ENCODE measurements at regions not wholly inside any gene's neighbourhood (a gene's known extent, or its start where the extent isn't known, plus 50 kb on each side); places are given as distances from the start of the nearest gene placed in this dataset.

GRCh38 chr2:62287899-62288880, 92.3 kb downstream of the B3GNT2 start:
- BruUV-seq (replicated peaks), result no TSS peak
- Mint-ChIP-seq H3K36me3 (ENCODE audit: insufficient read depth, unreplicated experiment) (no peaks in the 10 kb centered on the region), H3K27ac (ENCODE audit: low read depth, unreplicated experiment) (no peak overlapping the region), H3K4me1 (ENCODE audit: insufficient read depth, unreplicated experiment) (peaks cover 17% of the 10 kb centered on the region), H3K9me3 (ENCODE audit: unreplicated experiment) (peaks cover 18% of the 10 kb centered on the region), H3K27me3 (ENCODE audit: insufficient read depth, unreplicated experiment) (no peaks in the 10 kb centered on the region), H3K4me3 (ENCODE audit: unreplicated experiment) (no peak overlapping the region)
- peak; percentile 92 for DNase-seq (ENCODE audit: unreplicated experiment)
- CTCF ChIA-PET, result interaction anchor here (0.5 to 1.1 kb wide), 5 partner anchors 57 to 389 kb away, joined by 3 to 4 read pairs (median 3); no protein-coding TSS in a partner anchor
- intact Hi-C loops (cut with micrococcal nuclease), result loop anchor here (2.0 kb wide), 1 partner anchor 91 kb away; the partner anchor contains the start of gene B3GNT2
- POLR2A ChIA-PET, result interaction anchor here (0.6 to 1.1 kb wide), 3 partner anchors 31 to 296 kb away, joined by 3 read pairs; no protein-coding TSS in a partner anchor
- no peak for TF ChIP-seq CTCF (IDR thresholded peaks at IDR 0.05; ENCODE audit: unreplicated experiment)

GRCh38 chr2:62287282-62287681, 91.4 kb downstream of the B3GNT2 start:
- intact Hi-C loops (cut with micrococcal nuclease), result no loop called here
- no peak for DNase-seq (ENCODE audit: unreplicated experiment)
- H3K9me3 Mint-ChIP-seq (ENCODE audit: unreplicated experiment), result peaks cover 18% of the 10 kb centered on the region
- CTCF ChIA-PET, result interaction anchor here (0.6 kb wide), 3 partner anchors 60 to 388 kb away, joined by 3 read pairs; no protein-coding TSS in a partner anchor
- POLR2A ChIA-PET, result no interaction called here
- no TSS peak for BruUV-seq (replicated peaks)
- no peak overlapping the region for H3K4me3 Mint-ChIP-seq (ENCODE audit: unreplicated experiment)
- H3K27me3 Mint-ChIP-seq (ENCODE audit: insufficient read depth, unreplicated experiment), result no peaks in the 10 kb centered on the region
- H3K4me1 Mint-ChIP-seq (ENCODE audit: insufficient read depth, unreplicated experiment), result peaks cover 15% of the 10 kb centered on the region
- no peaks in the 10 kb centered on the region for H3K36me3 Mint-ChIP-seq (ENCODE audit: insufficient read depth, unreplicated experiment)
- no peak overlapping the region for H3K27ac Mint-ChIP-seq (ENCODE audit: low read depth, unreplicated experiment)
- no peak for TF ChIP-seq CTCF (IDR thresholded peaks at IDR 0.05; ENCODE audit: unreplicated experiment)

- H3K27ac Mint-ChIP-seq (ENCODE audit: low read depth, unreplicated experiment), result no peak overlapping the region
- no peak overlapping the region for H3K4me3 Mint-ChIP-seq (ENCODE audit: unreplicated experiment)
- no peaks in the 10 kb centered on the region for H3K27me3 Mint-ChIP-seq (ENCODE audit: insufficient read depth, unreplicated experiment)
- POLR2A ChIA-PET, result interaction anchor here (0.5 kb wide), 1 partner anchor 598 kb away, joined by 3 read pairs; no protein-coding TSS in a partner anchor
- BruUV-seq (replicated peaks), result no TSS peak
- H3K9me3 Mint-ChIP-seq (ENCODE audit: unreplicated experiment), result peaks cover 18% of the 10 kb centered on the region
- intact Hi-C loops (cut with micrococcal nuclease), result no loop called here
- no peak for TF ChIP-seq CTCF (IDR thresholded peaks at IDR 0.05; ENCODE audit: unreplicated experiment)
- no peaks in the 10 kb centered on the region for H3K36me3 Mint-ChIP-seq (ENCODE audit: insufficient read depth, unreplicated experiment)
- CTCF ChIA-PET, result no interaction called here
- no peak for DNase-seq (ENCODE audit: unreplicated experiment)
- H3K4me1 Mint-ChIP-seq (ENCODE audit: insufficient read depth, unreplicated experiment), result peaks cover 10% of the 10 kb centered on the region
Observed at GRCh38 chr2:62286089-62286785, 90.3 kb downstream of the B3GNT2 start.

GRCh38 chr2:62284980-62285379, 89.1 kb downstream of the B3GNT2 start:
- H3K9me3 Mint-ChIP-seq (ENCODE audit: unreplicated experiment), result peaks cover 18% of the 10 kb centered on the region
- no peaks in the 10 kb centered on the region for H3K27me3 Mint-ChIP-seq (ENCODE audit: insufficient read depth, unreplicated experiment)
- intact Hi-C loops (cut with micrococcal nuclease), result no loop called here
- TF ChIP-seq CTCF (IDR thresholded peaks at IDR 0.05; ENCODE audit: unreplicated experiment), result no peak
- no peak overlapping the region for H3K4me3 Mint-ChIP-seq (ENCODE audit: unreplicated experiment)
- POLR2A ChIA-PET, result no interaction called here
- H3K36me3 Mint-ChIP-seq (ENCODE audit: insufficient read depth, unreplicated experiment), result no peaks in the 10 kb centered on the region
- no peak for DNase-seq (ENCODE audit: unreplicated experiment)
- peaks cover 10% of the 10 kb centered on the region for H3K4me1 Mint-ChIP-seq (ENCODE audit: insufficient read depth, unreplicated experiment)
- no peak overlapping the region for H3K27ac Mint-ChIP-seq (ENCODE audit: low read depth, unreplicated experiment)
- CTCF ChIA-PET, result interaction anchor here (0.9 kb wide), 1 partner anchor 68 kb away, joined by 3 read pairs; no protein-coding TSS in a partner anchor
- no TSS peak for BruUV-seq (replicated peaks)

Measured in MCF 10A (cell line).